Mesendoderm (in vitro differentiated cells): ENCODE measurements at regions not wholly inside any gene's neighbourhood (a gene's known extent, or its start where the extent isn't known, plus 50 kb on each side); places are given as distances from the start of the nearest gene placed in this dataset.

Experiments
- DNase-seq: peaks from one replicate; pipeline ENCODE4 v3.0.0; 2013
- H2AK5ac ChIP-seq: 2 replicates; pipeline ENCODE4 v1.6.1; 2013; ENCODE audit warnings: low read length, inconsistent platforms
- H2BK120ac ChIP-seq: 2 replicates; pipeline ENCODE4 v1.6.1; 2013; ENCODE audit warnings: low read depth, mild to moderate bottlenecking, low read length, moderate library complexity, mixed read lengths
- H2BK15ac ChIP-seq: replicated peaks from 2 replicates; pipeline ENCODE4 v1.6.1; 2013; ENCODE audit warnings: low read depth, mild to moderate bottlenecking, moderate library complexity
- H2BK5ac ChIP-seq: 2 replicates; pipeline ENCODE4 v1.6.1; 2013; ENCODE audit warnings: low read length, inconsistent platforms
- H3K18ac ChIP-seq: 2 replicates; pipeline ENCODE4 v1.6.1; 2013; ENCODE audit warnings: mild to moderate bottlenecking, low read length, mixed read lengths
- H3K23ac ChIP-seq: one replicate; pipeline ENCODE4 v1.6.1; 2013; ENCODE audit warnings: low read length
- H3K27ac ChIP-seq: 2 replicates; pipeline ENCODE4 v1.5.1; 2013; ENCODE audit warnings: low read depth, mild to moderate bottlenecking, inconsistent platforms, low read length, moderate library complexity
- H3K27me3 ChIP-seq: 2 replicates; pipeline ENCODE4 v1.6.1; 2013; ENCODE audit warnings: low read length, control low read depth, mild to moderate bottlenecking, inconsistent platforms; ENCODE audit not compliant: insufficient read depth, poor library complexity
- H3K36me3 ChIP-seq: 2 replicates; pipeline ENCODE4 v1.6.1; 2013; ENCODE audit warnings: low read length, inconsistent platforms; ENCODE audit not compliant: control insufficient read depth, insufficient read depth
- H3K4ac ChIP-seq: one replicate; pipeline ENCODE4 v1.6.1; 2013; ENCODE audit warnings: low read depth, mild to moderate bottlenecking, low read length, moderate library complexity
- H3K4me1 ChIP-seq: 2 replicates; pipeline ENCODE4 v1.6.1; 2013; ENCODE audit warnings: low read depth, low read length, inconsistent platforms; ENCODE audit not compliant: control insufficient read depth
- H3K4me2 ChIP-seq: 2 replicates; pipeline ENCODE4 v1.6.1; 2013; ENCODE audit warnings: low read length
- H3K4me3 ChIP-seq: 2 replicates; pipeline ENCODE4 v1.5.1; 2013; ENCODE audit warnings: mild to moderate bottlenecking, low read length
- H3K56ac ChIP-seq: one replicate; pipeline ENCODE4 v1.6.1; 2013; ENCODE audit warnings: low read length
- H3K79me1 ChIP-seq: 2 replicates; pipeline ENCODE4 v1.6.1; 2013; ENCODE audit warnings: low read length, inconsistent platforms
- H3K79me2 ChIP-seq: 2 replicates; pipeline ENCODE4 v1.6.1; 2013; ENCODE audit warnings: mild to moderate bottlenecking, low read length; ENCODE audit not compliant: control insufficient read depth, insufficient read depth
- H3K9ac ChIP-seq: 2 replicates; pipeline ENCODE4 v1.6.1; 2013; ENCODE audit warnings: low read length, inconsistent platforms
- H4K5ac ChIP-seq: one replicate; pipeline ENCODE4 v1.6.1; 2013; ENCODE audit warnings: low read length
- H4K8ac ChIP-seq: one replicate; pipeline ENCODE4 v1.6.1; 2013; ENCODE audit warnings: low read depth, mild to moderate bottlenecking, control low read depth, low read length, moderate library complexity
- WGBS: extraction: QIAGEN DNeasy Blood & Tissue Kit; methylation state at CpG from one replicate; pipeline ENCODE4 v1.1.7; 2013; ENCODE audit warnings: low lambda C conversion rate, missing lambda C conversion rate; ENCODE audit not compliant: insufficient coverage; ENCODE audit errors: extremely low coverage; 5-methylcytosine and 5-hydroxymethylcytosine counted together

- no peak overlapping the region for H4K8ac ChIP-seq
- no peak overlapping the region for H3K18ac ChIP-seq
- H3K27ac ChIP-seq = no peak overlapping the region
- no peak overlapping the region for H3K4ac ChIP-seq
- H3K4me3 ChIP-seq = no peak overlapping the region
- H3K27me3 ChIP-seq = no peaks in the 10 kb centered on the region
- H4K5ac ChIP-seq = no peak overlapping the region
- no peak overlapping the region for H2BK120ac ChIP-seq
- no peaks in the 10 kb centered on the region for H3K36me3 ChIP-seq
- no peak for DNase-seq
- no peak overlapping the region for H2BK15ac ChIP-seq
- WGBS = no CpG with 5 or more reads among the region's 14 CpGs
- no peaks in the 10 kb centered on the region for H3K79me2 ChIP-seq
- no peak overlapping the region for H2AK5ac ChIP-seq
- H3K23ac ChIP-seq = no peak overlapping the region
- H3K56ac ChIP-seq = no peak overlapping the region
- H3K79me1 ChIP-seq = no peaks in the 10 kb centered on the region
- H2BK5ac ChIP-seq = no peak overlapping the region
- H3K9ac ChIP-seq = no peak overlapping the region
- H3K4me2 ChIP-seq = no peak overlapping the region
- H3K4me1 ChIP-seq = no peaks in the 10 kb centered on the region
Measured at GRCh38 chr11:69416143-69416515, 65.3 kb upstream of the LINC01488 start.

- no peak overlapping the region for H2BK120ac ChIP-seq
- H3K79me1 ChIP-seq = no peaks in the 10 kb centered on the region
- H3K23ac ChIP-seq = no peak overlapping the region
- H2BK15ac ChIP-seq = no peak overlapping the region
- no peak for DNase-seq
- H3K56ac ChIP-seq = no peak overlapping the region
- no peaks in the 10 kb centered on the region for H3K36me3 ChIP-seq
- no peak overlapping the region for H4K5ac ChIP-seq
- H4K8ac ChIP-seq = no peak overlapping the region
- no peak overlapping the region for H2BK5ac ChIP-seq
- WGBS = no CpG with 5 or more reads among the region's 27 CpGs
- H3K4me3 ChIP-seq = no peak overlapping the region
- no peak overlapping the region for H3K27ac ChIP-seq
- H3K9ac ChIP-seq = no peak overlapping the region
- H2AK5ac ChIP-seq = no peak overlapping the region
- H3K79me2 ChIP-seq = no peaks in the 10 kb centered on the region
- H3K18ac ChIP-seq = no peak overlapping the region
- H3K4me1 ChIP-seq = no peaks in the 10 kb centered on the region
- no peaks in the 10 kb centered on the region for H3K27me3 ChIP-seq
- no peak overlapping the region for H3K4ac ChIP-seq
- no peak overlapping the region for H3K4me2 ChIP-seq
Measured at GRCh38 chr11:69416762-69417698, 64.4 kb upstream of the LINC01488 start.

GRCh38 chr11:69417699-69418085, 63.8 kb upstream of the LINC01488 start:
- no peak overlapping the region for H3K4ac ChIP-seq
- H3K56ac ChIP-seq = no peak overlapping the region
- no peak overlapping the region for H3K9ac ChIP-seq
- H3K4me2 ChIP-seq = no peak overlapping the region
- no peaks in the 10 kb centered on the region for H3K79me2 ChIP-seq
- H3K79me1 ChIP-seq = no peaks in the 10 kb centered on the region
- H4K8ac ChIP-seq = no peak overlapping the region
- H2BK15ac ChIP-seq = no peak overlapping the region
- no peak overlapping the region for H3K27ac ChIP-seq
- H3K18ac ChIP-seq = no peak overlapping the region
- no peak overlapping the region for H2AK5ac ChIP-seq
- H3K27me3 ChIP-seq = no peaks in the 10 kb centered on the region
- H4K5ac ChIP-seq = no peak overlapping the region
- H2BK120ac ChIP-seq = no peak overlapping the region
- DNase-seq = no peak
- no peaks in the 10 kb centered on the region for H3K4me1 ChIP-seq
- no peak overlapping the region for H3K4me3 ChIP-seq
- H2BK5ac ChIP-seq = no peak overlapping the region
- no CpG with 5 or more reads among the region's 8 CpGs for WGBS
- H3K23ac ChIP-seq = no peak overlapping the region
- H3K36me3 ChIP-seq = no peaks in the 10 kb centered on the region

- no CpG with 5 or more reads among the region's 14 CpGs for WGBS
- H3K79me2 ChIP-seq = no peaks in the 10 kb centered on the region
- H2AK5ac ChIP-seq = no peak overlapping the region
- H3K18ac ChIP-seq = no peak overlapping the region
- no peak overlapping the region for H2BK5ac ChIP-seq
- no peak overlapping the region for H3K4me2 ChIP-seq
- H2BK15ac ChIP-seq = no peak overlapping the region
- no peak overlapping the region for H4K8ac ChIP-seq
- H3K36me3 ChIP-seq = no peaks in the 10 kb centered on the region
- H3K27ac ChIP-seq = no peak overlapping the region
- H2BK120ac ChIP-seq = no peak overlapping the region
- H3K4me1 ChIP-seq = no peaks in the 10 kb centered on the region
- H4K5ac ChIP-seq = no peak overlapping the region
- H3K4ac ChIP-seq = peak overlapping the region; percentile 10
- H3K27me3 ChIP-seq = no peaks in the 10 kb centered on the region
- H3K4me3 ChIP-seq = no peak overlapping the region
- H3K79me1 ChIP-seq = no peaks in the 10 kb centered on the region
- no peak for DNase-seq
- H3K56ac ChIP-seq = no peak overlapping the region
- no peak overlapping the region for H3K9ac ChIP-seq
- no peak overlapping the region for H3K23ac ChIP-seq
Measured at GRCh38 chr11:69418576-69419296, 62.7 kb upstream of the LINC01488 start.

- H4K8ac ChIP-seq = no peak overlapping the region
- H3K18ac ChIP-seq = peak overlapping the region; percentile 7
- H3K27me3 ChIP-seq = no peaks in the 10 kb centered on the region
- no peak overlapping the region for H3K4me2 ChIP-seq
- no peak overlapping the region for H3K27ac ChIP-seq
- no peak overlapping the region for H3K4ac ChIP-seq
- H2BK15ac ChIP-seq = no peak overlapping the region
- H3K79me1 ChIP-seq = no peaks in the 10 kb centered on the region
- no peaks in the 10 kb centered on the region for H3K36me3 ChIP-seq
- no peak overlapping the region for H3K4me3 ChIP-seq
- peak overlapping the region; percentile 1 for H2BK120ac ChIP-seq
- no peak overlapping the region for H2AK5ac ChIP-seq
- peak overlapping the region; percentile 42 for H3K56ac ChIP-seq
- no peak overlapping the region for H3K23ac ChIP-seq
- no peak overlapping the region for H2BK5ac ChIP-seq
- H3K9ac ChIP-seq = no peak overlapping the region
- no peaks in the 10 kb centered on the region for H3K4me1 ChIP-seq
- H3K79me2 ChIP-seq = no peaks in the 10 kb centered on the region
- WGBS = no CpG with 5 or more reads among the region's 20 CpGs
- no peak overlapping the region for H4K5ac ChIP-seq
- no peak for DNase-seq
Measured at GRCh38 chr11:69419662-69420395, 61.6 kb upstream of the LINC01488 start.
